Neural progenitor cell (in vitro differentiated cells): ENCODE measurements at regions not wholly inside any gene's neighbourhood (a gene's known extent, or its start where the extent isn't known, plus 50 kb on each side); places are given as distances from the start of the nearest gene placed in this dataset.

Experiments used
- DNase-seq: peaks from one replicate; pipeline ENCODE4 v3.0.0-alpha.2; 2016; ENCODE audit warnings: low spot score
- H2AFZ ChIP-seq: fragments of 200-600 bp; sonication (generic); replicated peaks from 2 replicates; pipeline ENCODE4 v1.6.1; 2016; ENCODE audit warnings: antibody characterized with exemption
- H3F3A ChIP-seq: fragments of 200-600 bp; sonication (generic); 2 replicates; pipeline ENCODE4 v1.6.1; 2016; ENCODE audit warnings: antibody characterized with exemption, low read depth
- H3K27ac ChIP-seq: fragments of 200-600 bp; sonication (generic); 2 replicates; pipeline ENCODE4 v1.5.1; 2016; ENCODE audit warnings: mild to moderate bottlenecking
- H3K27me3 ChIP-seq: fragments of 200-600 bp; sonication (generic); 2 replicates; pipeline ENCODE4 v1.6.1; 2016; ENCODE audit warnings: mild to moderate bottlenecking, moderate library complexity
- H3K36me3 ChIP-seq: fragments of 200-600 bp; sonication (generic); 2 replicates; pipeline ENCODE4 v1.5.1; 2016
- H3K4me1 ChIP-seq: fragments of 200-600 bp; sonication (generic); 2 replicates; pipeline ENCODE4 v1.6.1; 2016; ENCODE audit warnings: mixed run types
- H3K4me2 ChIP-seq: fragments of 200-600 bp; sonication (generic); 2 replicates; pipeline ENCODE4 v1.6.1; 2016
- H3K4me3 ChIP-seq: fragments of 200-600 bp; sonication (generic); 2 replicates; pipeline ENCODE4 v1.5.1; 2016
- H3K79me2 ChIP-seq: fragments of 200-600 bp; sonication (generic); 2 replicates; pipeline ENCODE4 v1.6.1; 2016; ENCODE audit warnings: low read depth
- H3K9ac ChIP-seq: fragments of 200-600 bp; sonication (generic); 2 replicates; pipeline ENCODE4 v1.6.1; 2016
- H3K9me3 ChIP-seq: fragments of 200-600 bp; sonication (generic); 2 replicates; pipeline ENCODE4 v1.5.1; 2016; ENCODE audit warnings: low read depth
- H4K20me1 ChIP-seq: fragments of 200-600 bp; sonication (generic); 2 replicates; pipeline ENCODE4 v1.6.1; 2016; ENCODE audit warnings: low read depth
- H3K27ac Mint-ChIP-seq: 3 replicates; pipeline ENCODE4 v1.8.0; 2021; ENCODE audit warnings: mixed read lengths
- H3K27me3 Mint-ChIP-seq: 2 replicates; pipeline ENCODE4 v1.8.0; 2022; ENCODE audit warnings: low read depth, mild to moderate bottlenecking, inconsistent platforms, moderate library complexity, mixed read lengths; ENCODE audit not compliant: insufficient read depth
- H3K36me3 Mint-ChIP-seq: 3 replicates; pipeline ENCODE4 v1.8.0; 2021; ENCODE audit warnings: mixed read lengths
- H3K4me1 Mint-ChIP-seq: 3 replicates; pipeline ENCODE4 v1.8.0; 2021; ENCODE audit warnings: mixed read lengths
- H3K4me3 Mint-ChIP-seq: 3 replicates; pipeline ENCODE4 v1.8.0; 2021; ENCODE audit warnings: mild to moderate bottlenecking, moderate library complexity, mixed read lengths
- H3K9me3 Mint-ChIP-seq: 3 replicates; pipeline ENCODE4 v1.8.0; 2020; ENCODE audit warnings: mixed read lengths
- EZH2 ChIP-seq: fragments of 200-600 bp; sonication (generic); IDR thresholded peaks from 2 replicates; pipeline ENCODE4 v1.6.1; 2017; ENCODE audit warnings: antibody characterized with exemption, mild to moderate bottlenecking, moderate library complexity
- EZH2phosphoT487 ChIP-seq: fragments of 200-600 bp; sonication (generic); IDR thresholded peaks from 2 replicates; pipeline ENCODE4 v1.6.1; 2017; ENCODE audit warnings: antibody characterized with exemption
- TF ChIP-seq, protein P1 (sequence below): fragments of 200-600 bp; sonication (generic); IDR thresholded peaks from 2 replicates; pipeline ENCODE4 v1.5.1; 2017; ENCODE audit warnings: antibody characterized with exemption, mild to moderate bottlenecking

DNA sequence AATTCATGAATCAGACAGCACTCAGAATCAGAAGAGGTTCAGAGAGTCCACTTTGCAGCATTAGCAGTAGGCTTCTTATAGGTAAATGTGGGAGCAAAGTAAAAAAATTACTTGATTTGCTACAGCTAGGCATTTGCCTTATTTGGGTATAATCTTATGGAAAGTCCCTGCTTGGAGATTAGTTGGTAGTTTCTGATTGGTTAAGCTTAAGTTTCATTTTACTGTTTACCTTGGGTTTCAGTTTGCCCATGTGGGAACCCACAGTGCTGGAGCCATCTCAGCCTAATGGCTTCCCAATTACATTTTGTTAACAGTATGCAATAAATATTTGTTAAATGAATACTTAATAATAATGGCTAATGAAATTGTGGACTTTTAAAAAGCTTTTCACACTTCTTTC, 311.0 kb upstream of the FLRT2 start:
- Histone ChIP-seq H4K20me1 (no peaks in the 10 kb centered on the region), H3K36me3 (no peaks in the 10 kb centered on the region), H3K4me1 (peaks cover 37% of the 10 kb centered on the region), H3K9ac (no peak overlapping the region), H3K79me2 (no peaks in the 10 kb centered on the region), H2AFZ (no peak overlapping the region), H3K9me3 (no peaks in the 10 kb centered on the region), H3F3A (peaks cover 18% of the 10 kb centered on the region), H3K4me2 (no peak overlapping the region), H3K27ac (no peak overlapping the region), H3K27me3 (no peaks in the 10 kb centered on the region), H3K4me3 (no peak overlapping the region)
- Mint-ChIP-seq H3K27me3 (no peaks in the 10 kb centered on the region), H3K9me3 (peaks cover 2% of the 10 kb centered on the region), H3K36me3 (no peaks in the 10 kb centered on the region), H3K4me3 (no peak overlapping the region), H3K27ac (no peak overlapping the region), H3K4me1 (peaks cover 22% of the 10 kb centered on the region)
- DNase-seq: no peak
- TF ChIP-seq EZH2phosphoT487: no peak
- TF ChIP-seq EZH2: no peak
- TF ChIP-seq, protein P1, sequence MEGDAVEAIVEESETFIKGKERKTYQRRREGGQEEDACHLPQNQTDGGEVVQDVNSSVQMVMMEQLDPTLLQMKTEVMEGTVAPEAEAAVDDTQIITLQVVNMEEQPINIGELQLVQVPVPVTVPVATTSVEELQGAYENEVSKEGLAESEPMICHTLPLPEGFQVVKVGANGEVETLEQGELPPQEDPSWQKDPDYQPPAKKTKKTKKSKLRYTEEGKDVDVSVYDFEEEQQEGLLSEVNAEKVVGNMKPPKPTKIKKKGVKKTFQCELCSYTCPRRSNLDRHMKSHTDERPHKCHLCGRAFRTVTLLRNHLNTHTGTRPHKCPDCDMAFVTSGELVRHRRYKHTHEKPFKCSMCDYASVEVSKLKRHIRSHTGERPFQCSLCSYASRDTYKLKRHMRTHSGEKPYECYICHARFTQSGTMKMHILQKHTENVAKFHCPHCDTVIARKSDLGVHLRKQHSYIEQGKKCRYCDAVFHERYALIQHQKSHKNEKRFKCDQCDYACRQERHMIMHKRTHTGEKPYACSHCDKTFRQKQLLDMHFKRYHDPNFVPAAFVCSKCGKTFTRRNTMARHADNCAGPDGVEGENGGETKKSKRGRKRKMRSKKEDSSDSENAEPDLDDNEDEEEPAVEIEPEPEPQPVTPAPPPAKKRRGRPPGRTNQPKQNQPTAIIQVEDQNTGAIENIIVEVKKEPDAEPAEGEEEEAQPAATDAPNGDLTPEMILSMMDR: no peak

DNA sequence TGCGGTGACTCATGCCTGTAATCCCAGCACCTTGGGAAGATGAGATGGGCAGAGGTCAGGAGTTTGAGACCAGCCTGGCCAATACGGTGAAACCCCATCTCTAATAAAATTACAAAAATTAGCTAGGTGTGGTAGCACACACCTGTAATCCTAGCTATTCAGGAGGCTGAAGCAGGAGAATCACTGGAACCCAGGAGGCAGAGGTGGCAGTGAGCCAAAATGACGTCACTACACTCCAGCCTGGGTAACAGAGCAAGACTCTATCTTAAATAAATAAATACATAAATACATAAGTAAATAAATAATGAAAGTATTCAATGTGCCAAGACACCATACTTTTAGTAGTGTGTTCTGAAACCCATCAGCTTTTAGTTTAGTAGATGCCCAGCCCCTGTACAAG, 308.1 kb upstream of the FLRT2 start:
- H3K27ac Mint-ChIP-seq: no peak overlapping the region
- H3F3A ChIP-seq: peaks cover 22% of the 10 kb centered on the region
- TF ChIP-seq, protein P1: no peak
- H2AFZ ChIP-seq: no peak overlapping the region
- H3K36me3 Mint-ChIP-seq: no peaks in the 10 kb centered on the region
- H3K27me3 ChIP-seq: no peaks in the 10 kb centered on the region
- no peak overlapping the region for H3K9ac ChIP-seq
- no peaks in the 10 kb centered on the region for H3K79me2 ChIP-seq
- H3K27ac ChIP-seq: no peak overlapping the region
- no peak overlapping the region for H3K4me3 ChIP-seq
- H3K4me2 ChIP-seq: no peak overlapping the region
- no peaks in the 10 kb centered on the region for H3K9me3 ChIP-seq
- no peak for DNase-seq
- peaks cover 4% of the 10 kb centered on the region for H3K27me3 Mint-ChIP-seq
- H3K4me1 Mint-ChIP-seq: peaks cover 24% of the 10 kb centered on the region
- peaks cover 8% of the 10 kb centered on the region for H3K9me3 Mint-ChIP-seq
- no peak overlapping the region for H3K4me3 Mint-ChIP-seq
- no peaks in the 10 kb centered on the region for H4K20me1 ChIP-seq
- H3K4me1 ChIP-seq: peaks cover 39% of the 10 kb centered on the region
- H3K36me3 ChIP-seq: no peaks in the 10 kb centered on the region

DNA sequence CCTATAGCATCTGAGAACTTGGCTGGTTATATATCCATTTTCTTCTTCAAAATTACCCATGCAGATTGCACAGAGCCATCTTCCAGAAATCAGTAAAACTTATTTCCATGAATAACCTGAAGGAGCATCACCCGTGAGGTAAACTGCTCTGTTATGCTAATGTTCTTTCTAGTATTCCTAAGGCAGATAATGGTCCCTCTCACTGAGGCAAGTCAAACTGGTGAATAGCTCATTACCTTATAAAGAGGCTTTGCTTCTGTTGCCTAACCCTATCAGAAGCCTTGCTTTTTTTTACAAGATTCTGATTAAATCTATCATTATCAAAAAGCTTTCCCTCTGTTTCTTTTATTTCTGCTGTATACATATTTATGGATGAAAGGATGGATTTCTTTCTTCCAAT, 307.6 kb upstream of the FLRT2 start:
- Mint-ChIP-seq H3K36me3 (no peaks in the 10 kb centered on the region), H3K4me1 (peaks cover 19% of the 10 kb centered on the region), H3K9me3 (peaks cover 8% of the 10 kb centered on the region), H3K27ac (no peak overlapping the region), H3K27me3 (peaks cover 4% of the 10 kb centered on the region), H3K4me3 (no peak overlapping the region)
- peaks cover 22% of the 10 kb centered on the region for H3F3A ChIP-seq
- peaks cover 34% of the 10 kb centered on the region for H3K4me1 ChIP-seq
- no peak overlapping the region for H3K4me2 ChIP-seq
- no peaks in the 10 kb centered on the region for H4K20me1 ChIP-seq
- no peaks in the 10 kb centered on the region for H3K36me3 ChIP-seq
- TF ChIP-seq, protein P1: no peak
- TF ChIP-seq EZH2phosphoT487 (no peak), EZH2 (no peak)
- H3K27me3 ChIP-seq: no peaks in the 10 kb centered on the region
- no peak overlapping the region for H2AFZ ChIP-seq
- no peak overlapping the region for H3K4me3 ChIP-seq
- no peak overlapping the region for H3K27ac ChIP-seq
- no peak for DNase-seq
- H3K79me2 ChIP-seq: no peaks in the 10 kb centered on the region
- H3K9me3 ChIP-seq: no peaks in the 10 kb centered on the region
- H3K9ac ChIP-seq: no peak overlapping the region

DNA sequence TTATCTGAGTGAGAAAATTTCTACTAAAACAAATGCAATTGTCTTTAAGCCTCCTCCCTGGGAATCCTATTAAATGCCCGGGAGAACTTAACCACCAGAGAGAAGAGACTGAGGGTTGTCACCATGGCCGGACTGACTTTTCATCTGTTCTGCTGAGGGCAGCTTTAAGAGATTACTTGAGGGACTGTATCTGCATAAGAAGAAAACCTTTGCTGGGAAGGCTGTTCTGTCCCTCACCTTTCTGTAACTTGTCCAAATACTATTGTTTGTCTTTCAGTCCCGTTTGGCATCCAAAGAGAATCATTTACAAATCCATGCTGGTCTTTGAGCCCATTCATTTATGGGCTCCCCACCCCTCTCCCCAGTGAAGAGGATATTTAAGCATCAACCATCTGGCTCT, 306.3 kb upstream of the FLRT2 start:
- peaks cover 8% of the 10 kb centered on the region for H3K9me3 Mint-ChIP-seq
- H3K36me3 ChIP-seq: no peaks in the 10 kb centered on the region

More for the DNA sequence above, 306.3 kb upstream of the FLRT2 start:
- Histone ChIP-seq H3K4me1 (peaks cover 26% of the 10 kb centered on the region), H2AFZ (no peak overlapping the region), H3F3A (peaks cover 22% of the 10 kb centered on the region), H3K9ac (no peak overlapping the region), H3K79me2 (no peaks in the 10 kb centered on the region), H3K4me2 (peak overlapping the region; percentile 35), H3K9me3 (no peaks in the 10 kb centered on the region), H3K27me3 (no peaks in the 10 kb centered on the region), H3K27ac (peak overlapping the region; percentile 3), H3K4me3 (no peak overlapping the region), H4K20me1 (no peaks in the 10 kb centered on the region)
- no peak overlapping the region for H3K27ac Mint-ChIP-seq
- peak; percentile 43 for DNase-seq
- peaks cover 11% of the 10 kb centered on the region for H3K4me1 Mint-ChIP-seq
- H3K27me3 Mint-ChIP-seq: peaks cover 4% of the 10 kb centered on the region
- no peak for TF ChIP-seq EZH2phosphoT487
- H3K4me3 Mint-ChIP-seq: no peak overlapping the region
- no peaks in the 10 kb centered on the region for H3K36me3 Mint-ChIP-seq
